K562 (cell line): ENCODE measurements at regions not wholly inside any gene's neighbourhood (a gene's known extent, or its start where the extent isn't known, plus 50 kb on each side); places are given as distances from the start of the nearest gene placed in this dataset.

Experiments
- BCLAF1 ChIP-seq, 2 experiments: fragments of 450-650 bp in 1 of 2; IDR thresholded peaks; 2 replicates each; pipeline ENCODE4 v1.6.1; 2011 to 2017; ENCODE audit warnings: low read depth in 2 of 2, antibody characterized with exemption in 1 of 2, borderline replicate concordance in 1 of 2, low read length in 1 of 2, mild to moderate bottlenecking in 1 of 2, mixed read lengths in 1 of 2; ENCODE audit not compliant: control insufficient read depth in 1 of 2
- HLTF ChIP-seq: fragments of 450-650 bp; IDR thresholded peaks from 2 replicates; pipeline ENCODE4 v1.6.1; 2016
- TF ChIP-seq, protein P1 (sequence below), 2 experiments: fragments of 450-650 bp in 1 of 2; sonication (generic) in 1 of 2; formaldehyde crosslinking in 1 of 2; IDR thresholded peaks; 2 replicates each; pipeline versions ENCODE4 v1.7.1 to v1.9.0; 2016 to 2022; ENCODE audit warnings: inconsistent platforms in 1 of 2, mild to moderate bottlenecking in 1 of 2, missing genetic modification reagents in 1 of 2

GRCh38 chr5:158236511-158237335 lies 377.8 kb upstream of the CLINT1 start (continued):
- TF ChIP-seq BCLAF1 (IDR thresholded peaks at IDR 0.05; ENCODE audit: borderline replicate concordance in 1 of 2, control insufficient read depth in 1 of 2, low read depth in 2 of 2, low read length in 1 of 2) (no peak), HLTF (no peak)
- TF ChIP-seq, protein P1, sequence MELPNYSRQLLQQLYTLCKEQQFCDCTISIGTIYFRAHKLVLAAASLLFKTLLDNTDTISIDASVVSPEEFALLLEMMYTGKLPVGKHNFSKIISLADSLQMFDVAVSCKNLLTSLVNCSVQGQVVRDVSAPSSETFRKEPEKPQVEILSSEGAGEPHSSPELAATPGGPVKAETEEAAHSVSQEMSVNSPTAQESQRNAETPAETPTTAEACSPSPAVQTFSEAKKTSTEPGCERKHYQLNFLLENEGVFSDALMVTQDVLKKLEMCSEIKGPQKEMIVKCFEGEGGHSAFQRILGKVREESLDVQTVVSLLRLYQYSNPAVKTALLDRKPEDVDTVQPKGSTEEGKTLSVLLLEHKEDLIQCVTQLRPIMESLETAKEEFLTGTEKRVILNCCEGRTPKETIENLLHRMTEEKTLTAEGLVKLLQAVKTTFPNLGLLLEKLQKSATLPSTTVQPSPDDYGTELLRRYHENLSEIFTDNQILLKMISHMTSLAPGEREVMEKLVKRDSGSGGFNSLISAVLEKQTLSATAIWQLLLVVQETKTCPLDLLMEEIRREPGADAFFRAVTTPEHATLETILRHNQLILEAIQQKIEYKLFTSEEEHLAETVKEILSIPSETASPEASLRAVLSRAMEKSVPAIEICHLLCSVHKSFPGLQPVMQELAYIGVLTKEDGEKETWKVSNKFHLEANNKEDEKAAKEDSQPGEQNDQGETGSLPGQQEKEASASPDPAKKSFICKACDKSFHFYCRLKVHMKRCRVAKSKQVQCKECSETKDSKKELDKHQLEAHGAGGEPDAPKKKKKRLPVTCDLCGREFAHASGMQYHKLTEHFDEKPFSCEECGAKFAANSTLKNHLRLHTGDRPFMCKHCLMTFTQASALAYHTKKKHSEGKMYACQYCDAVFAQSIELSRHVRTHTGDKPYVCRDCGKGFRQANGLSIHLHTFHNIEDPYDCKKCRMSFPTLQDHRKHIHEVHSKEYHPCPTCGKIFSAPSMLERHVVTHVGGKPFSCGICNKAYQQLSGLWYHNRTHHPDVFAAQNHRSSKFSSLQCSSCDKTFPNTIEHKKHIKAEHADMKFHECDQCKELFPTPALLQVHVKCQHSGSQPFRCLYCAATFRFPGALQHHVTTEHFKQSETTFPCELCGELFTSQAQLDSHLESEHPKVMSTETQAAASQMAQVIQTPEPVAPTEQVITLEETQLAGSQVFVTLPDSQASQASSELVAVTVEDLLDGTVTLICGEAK (IDR thresholded peaks at IDR 0.05), result no peak
- TF ChIP-seq, protein P1 (CRISPR knock-in tag; IDR thresholded peaks at IDR 0.05), result no peak
